Ishikawa (cell line): ENCODE measurements at regions not wholly inside any gene's neighbourhood (a gene's known extent, or its start where the extent isn't known, plus 50 kb on each side); places are given as distances from the start of the nearest gene placed in this dataset.

Experiments
- EGR1 ChIP-seq: IDR thresholded peaks from 2 replicates; pipeline ENCODE4 v1.6.1; 2012
- EP300 ChIP-seq: IDR thresholded peaks from 2 replicates; pipeline ENCODE4 v1.6.1; 2012; ENCODE audit warnings: borderline replicate concordance
- RAD21 ChIP-seq: IDR thresholded peaks from 2 replicates; pipeline ENCODE4 v1.6.1; 2012; ENCODE audit warnings: low read depth
- TAF1 ChIP-seq: IDR thresholded peaks from 2 replicates; pipeline ENCODE4 v1.6.1; 2012; ENCODE audit warnings: low read depth, mild to moderate bottlenecking
- TEAD4 ChIP-seq: IDR thresholded peaks from 2 replicates; pipeline ENCODE4 v1.6.1; 2012
- TF ChIP-seq, protein P1 (sequence below): IDR thresholded peaks from 2 replicates; pipeline ENCODE4 v1.6.1; 2012
- TF ChIP-seq, protein P2 (sequence below): IDR thresholded peaks from 2 replicates; pipeline ENCODE4 v1.6.1; 2012

DNA sequence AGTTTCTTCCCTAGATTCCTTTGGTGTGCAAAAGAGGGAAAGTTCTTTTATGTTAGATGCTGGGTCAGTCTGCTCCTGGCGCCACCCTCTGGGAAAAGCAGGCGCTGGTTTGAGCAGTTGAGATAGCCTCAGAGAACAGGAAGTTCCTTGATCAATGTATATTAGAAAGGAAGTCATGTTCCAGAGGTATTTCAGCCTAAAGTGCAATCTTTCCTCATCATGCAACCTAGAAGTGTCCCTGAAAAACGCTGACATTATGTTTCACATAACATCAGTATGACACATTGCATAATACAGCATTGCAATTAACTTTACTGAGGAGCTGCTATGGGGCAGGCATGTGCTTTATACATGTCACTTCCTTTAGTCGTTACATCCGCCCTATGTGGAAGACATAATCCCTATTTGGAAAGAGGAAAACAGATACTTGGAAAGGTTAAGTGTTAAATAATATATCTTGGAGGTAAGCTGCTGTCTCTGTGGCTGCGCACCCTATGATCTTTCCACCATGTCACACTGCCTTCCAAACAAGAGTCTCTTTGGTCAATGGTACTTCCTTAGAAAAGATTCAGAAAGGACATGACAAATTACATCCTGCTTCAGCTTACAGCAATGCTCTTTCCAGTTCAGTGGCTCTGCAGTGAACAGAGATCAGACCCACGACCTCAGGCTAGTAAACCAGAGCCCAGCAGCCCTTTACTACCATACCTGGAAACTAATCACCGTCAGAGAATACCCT lies 369.7 kb downstream of the RAD51AP2 start:
- TF ChIP-seq TAF1 (no peak), EGR1 (no peak), RAD21 (peak; percentile 33; the same call in 1 of the 2 replicates), EP300 (no peak), TEAD4 (no peak)
- TF ChIP-seq, protein P1, sequence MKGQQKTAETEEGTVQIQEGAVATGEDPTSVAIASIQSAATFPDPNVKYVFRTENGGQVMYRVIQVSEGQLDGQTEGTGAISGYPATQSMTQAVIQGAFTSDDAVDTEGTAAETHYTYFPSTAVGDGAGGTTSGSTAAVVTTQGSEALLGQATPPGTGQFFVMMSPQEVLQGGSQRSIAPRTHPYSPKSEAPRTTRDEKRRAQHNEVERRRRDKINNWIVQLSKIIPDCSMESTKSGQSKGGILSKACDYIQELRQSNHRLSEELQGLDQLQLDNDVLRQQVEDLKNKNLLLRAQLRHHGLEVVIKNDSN = no peak
- TF ChIP-seq, protein P2, sequence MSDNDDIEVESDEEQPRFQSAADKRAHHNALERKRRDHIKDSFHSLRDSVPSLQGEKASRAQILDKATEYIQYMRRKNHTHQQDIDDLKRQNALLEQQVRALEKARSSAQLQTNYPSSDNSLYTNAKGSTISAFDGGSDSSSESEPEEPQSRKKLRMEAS = no peak
